Breast epithelium (tissue), 4 donors: ENCODE measurements at regions not wholly inside any gene's neighbourhood (a gene's known extent, or its start where the extent isn't known, plus 50 kb on each side); places are given as distances from the start of the nearest gene placed in this dataset.

Experiments used
- DNase-seq, 2 donors: peaks; one replicate each; pipeline ENCODE4 v3.0.0-alpha.2; 2019; ENCODE audit warnings: low spot score in 2 of 2
- H3K27ac ChIP-seq, 2 donors: fragments of 200-600 bp; sonication (generic) in 1 of 2; one replicate each; pipeline ENCODE4 v1.5.1; 2016 to 2019; ENCODE audit warnings: mild to moderate bottlenecking in 1 of 2
- H3K27me3 ChIP-seq, 2 donors: fragments of 200-600 bp; sonication (generic) in 1 of 2; one replicate each; pipeline versions ENCODE4 v1.5.1 to v1.6.0; 2017 to 2019; ENCODE audit warnings: control low read depth in 1 of 2, mild to moderate bottlenecking in 1 of 2
- H3K36me3 ChIP-seq: fragments of 200-600 bp; one replicate; pipeline ENCODE4 v1.5.1; 2019
- H3K4me1 ChIP-seq, 2 donors: fragments of 200-600 bp; sonication (generic); one replicate each; pipeline ENCODE4 v1.5.1; 2016 to 2019; ENCODE audit warnings: control low read depth in 1 of 2
- H3K4me3 ChIP-seq, 3 donors: fragments of 200-600 bp; sonication (generic); 1 replicate in 2 of 3; 2 replicates in 1 of 3; pipeline ENCODE4 v1.5.1; 2016 to 2019; ENCODE audit warnings: mild to moderate bottlenecking in 3 of 3, moderate library complexity in 2 of 3
- H3K9me3 ChIP-seq, 2 donors: fragments of 200-600 bp; sonication (generic) in 1 of 2; one replicate each; pipeline ENCODE4 v1.5.1; 2016 to 2019; ENCODE audit warnings: control low read depth in 1 of 2
- POLR2A ChIP-seq: fragments of 450-650 bp; IDR thresholded peaks from one replicate; pipeline ENCODE4 v1.6.1; 2016; ENCODE audit warnings: antibody characterized with exemption, mild to moderate bottlenecking, moderate library complexity
- POLR2AphosphoS5 ChIP-seq, 3 donors: sonication (generic); formaldehyde crosslinking; IDR thresholded peaks; one replicate each; pipeline ENCODE4 v1.6.1; 2017; ENCODE audit warnings: antibody characterized with exemption in 3 of 3
- intact Hi-C: fragments of 100-400 bp; cut with DNase I; formaldehyde crosslinking; loops from one replicate; pipeline ENCODE4 v1.15.1; 2023; ENCODE audit warnings: low total_unique reads
- TF ChIP-seq, protein P1 (sequence below), 3 donors: fragments of 450-650 bp; IDR thresholded peaks; one replicate each; pipeline ENCODE4 v1.5.1; 2016 to 2017; ENCODE audit warnings: antibody characterized with exemption in 3 of 3, mild to moderate bottlenecking in 3 of 3, moderate library complexity in 3 of 3

DNA sequence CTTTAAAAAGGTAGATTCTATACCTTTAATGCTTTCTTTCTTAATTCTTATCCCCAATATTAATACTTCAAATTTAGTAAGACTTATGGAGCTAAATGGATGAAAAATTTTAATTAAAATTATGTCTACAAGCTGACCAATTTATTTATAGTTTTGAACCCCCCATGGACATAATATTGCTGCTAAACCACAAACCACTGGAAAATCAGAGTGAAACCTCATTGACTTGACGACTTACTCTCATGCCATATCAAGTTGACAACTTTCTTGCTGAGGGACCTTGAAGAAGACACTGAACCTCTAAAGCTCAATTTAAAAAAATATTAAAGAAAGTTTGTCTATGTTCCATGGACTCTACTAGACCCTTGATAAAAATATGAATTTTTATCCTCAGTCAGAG, 653.7 kb downstream of the TLE1 start:
- no peaks in the 10 kb centered on the region for H3K36me3 ChIP-seq
- no peak overlapping the region for H3K27ac ChIP-seq
- DNase-seq = no peak
- H3K4me3 ChIP-seq = no peak overlapping the region
- no peaks in the 10 kb centered on the region for H3K9me3 ChIP-seq
- H3K4me1 ChIP-seq = no peaks in the 10 kb centered on the region
- intact Hi-C loops = loop anchor here (5.0 kb wide), 1 partner anchor 727 kb away; no protein-coding TSS in a partner anchor
- H3K27me3 ChIP-seq = no peaks in the 10 kb centered on the region
- TF ChIP-seq, protein P1, sequence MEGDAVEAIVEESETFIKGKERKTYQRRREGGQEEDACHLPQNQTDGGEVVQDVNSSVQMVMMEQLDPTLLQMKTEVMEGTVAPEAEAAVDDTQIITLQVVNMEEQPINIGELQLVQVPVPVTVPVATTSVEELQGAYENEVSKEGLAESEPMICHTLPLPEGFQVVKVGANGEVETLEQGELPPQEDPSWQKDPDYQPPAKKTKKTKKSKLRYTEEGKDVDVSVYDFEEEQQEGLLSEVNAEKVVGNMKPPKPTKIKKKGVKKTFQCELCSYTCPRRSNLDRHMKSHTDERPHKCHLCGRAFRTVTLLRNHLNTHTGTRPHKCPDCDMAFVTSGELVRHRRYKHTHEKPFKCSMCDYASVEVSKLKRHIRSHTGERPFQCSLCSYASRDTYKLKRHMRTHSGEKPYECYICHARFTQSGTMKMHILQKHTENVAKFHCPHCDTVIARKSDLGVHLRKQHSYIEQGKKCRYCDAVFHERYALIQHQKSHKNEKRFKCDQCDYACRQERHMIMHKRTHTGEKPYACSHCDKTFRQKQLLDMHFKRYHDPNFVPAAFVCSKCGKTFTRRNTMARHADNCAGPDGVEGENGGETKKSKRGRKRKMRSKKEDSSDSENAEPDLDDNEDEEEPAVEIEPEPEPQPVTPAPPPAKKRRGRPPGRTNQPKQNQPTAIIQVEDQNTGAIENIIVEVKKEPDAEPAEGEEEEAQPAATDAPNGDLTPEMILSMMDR (IDR thresholded peaks at IDR 0.05) = no peak
- TF ChIP-seq POLR2AphosphoS5 (IDR thresholded peaks at IDR 0.05) (no peak), POLR2A (no peak)

DNA sequence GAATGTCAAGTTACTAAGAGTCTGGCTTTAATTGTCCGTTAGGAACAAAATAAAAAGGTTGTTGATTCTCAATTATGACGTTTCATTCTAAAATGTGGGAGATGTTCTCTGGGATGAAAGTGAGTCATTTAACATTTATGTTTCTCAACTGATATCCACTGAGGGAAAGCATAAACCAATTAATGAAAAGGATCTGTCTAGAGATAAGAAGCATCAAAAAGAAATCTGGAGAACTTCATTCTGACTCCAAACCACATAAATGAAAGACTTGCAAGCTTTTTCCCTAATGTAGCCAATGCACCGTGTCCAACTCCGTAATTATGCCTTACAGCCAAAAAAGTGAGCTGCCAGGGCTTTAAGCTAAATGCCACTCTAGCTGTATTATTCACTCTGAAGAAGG, 654.2 kb downstream of the TLE1 start:
- TF ChIP-seq POLR2AphosphoS5 (IDR thresholded peaks at IDR 0.05) = no peak
- TF ChIP-seq POLR2A = no peak
- TF ChIP-seq, protein P1 (IDR thresholded peaks at IDR 0.05) = no peak
- Histone ChIP-seq H3K27me3 (no peaks in the 10 kb centered on the region), H3K4me3 (no peak overlapping the region), H3K4me1 (no peaks in the 10 kb centered on the region), H3K9me3 (no peaks in the 10 kb centered on the region), H3K36me3 (no peaks in the 10 kb centered on the region), H3K27ac (no peak overlapping the region)
- no peak for DNase-seq
- intact Hi-C loops = loop anchor here (5.0 kb wide), 1 partner anchor 727 kb away; no protein-coding TSS in a partner anchor

DNA sequence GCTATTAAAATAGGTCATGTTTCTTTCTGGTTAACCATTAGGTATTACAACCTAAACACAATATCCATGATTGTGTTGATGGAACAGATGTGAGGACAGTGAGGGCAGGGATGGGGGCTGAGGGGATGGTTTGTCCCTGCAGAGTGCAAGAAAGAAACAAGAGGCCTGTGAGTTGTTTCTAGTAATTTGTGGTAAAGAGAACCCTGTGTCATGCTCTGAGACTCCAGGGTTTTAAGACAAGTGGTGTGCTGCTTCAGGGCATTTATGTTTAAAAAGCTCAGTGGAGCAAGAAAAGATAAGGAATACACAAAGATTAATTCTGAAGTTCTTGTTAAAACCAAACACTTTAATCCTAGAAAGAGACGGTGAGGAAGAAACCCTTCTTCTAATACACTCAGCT, 656.5 kb downstream of the TLE1 start:
- Histone ChIP-seq H3K27ac (no peak overlapping the region), H3K9me3 (no peaks in the 10 kb centered on the region), H3K4me1 (no peaks in the 10 kb centered on the region), H3K4me3 (no peak overlapping the region), H3K36me3 (no peaks in the 10 kb centered on the region), H3K27me3 (no peaks in the 10 kb centered on the region)
- DNase-seq = no peak
- intact Hi-C loops = no loop called here
- no peak for TF ChIP-seq POLR2AphosphoS5 (IDR thresholded peaks at IDR 0.05)
- TF ChIP-seq, protein P1 (IDR thresholded peaks at IDR 0.05) = no peak
- no peak for TF ChIP-seq POLR2A

DNA sequence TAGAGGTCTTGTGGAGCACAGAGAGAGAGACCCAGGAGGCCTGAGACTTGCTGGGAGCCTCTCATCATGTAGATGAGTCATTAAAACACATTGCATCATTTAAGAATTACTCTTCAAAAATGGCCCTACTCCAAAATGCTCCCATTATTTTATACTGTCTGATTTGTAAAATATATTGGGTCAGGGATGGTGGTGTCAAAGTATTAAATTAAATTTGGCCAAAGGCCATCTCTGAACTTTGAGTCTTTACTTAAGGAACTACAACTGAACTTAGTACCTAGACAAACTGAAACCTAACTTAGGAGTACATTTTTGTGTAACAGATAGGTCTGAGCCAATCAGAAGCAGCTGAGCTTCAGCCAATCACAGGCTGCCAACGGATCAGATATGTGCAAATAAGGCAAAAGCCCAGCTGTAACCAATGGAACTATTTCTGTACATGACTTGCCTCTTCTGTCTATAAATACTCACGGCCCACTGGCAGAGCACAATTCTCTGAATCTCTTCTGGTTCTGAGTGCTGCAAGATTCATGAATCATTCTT, 657.2 kb downstream of the TLE1 start:
- TF ChIP-seq POLR2A (no peak), POLR2AphosphoS5 (IDR thresholded peaks at IDR 0.05) (no peak)
- TF ChIP-seq, protein P1 (IDR thresholded peaks at IDR 0.05) = no peak
- no peak for DNase-seq
- H3K27me3 ChIP-seq = no peaks in the 10 kb centered on the region
- H3K4me1 ChIP-seq = no peaks in the 10 kb centered on the region
- no peak overlapping the region for H3K27ac ChIP-seq
- H3K36me3 ChIP-seq = no peaks in the 10 kb centered on the region
- intact Hi-C loops = no loop called here
- no peak overlapping the region for H3K4me3 ChIP-seq
- H3K9me3 ChIP-seq = no peaks in the 10 kb centered on the region

DNA sequence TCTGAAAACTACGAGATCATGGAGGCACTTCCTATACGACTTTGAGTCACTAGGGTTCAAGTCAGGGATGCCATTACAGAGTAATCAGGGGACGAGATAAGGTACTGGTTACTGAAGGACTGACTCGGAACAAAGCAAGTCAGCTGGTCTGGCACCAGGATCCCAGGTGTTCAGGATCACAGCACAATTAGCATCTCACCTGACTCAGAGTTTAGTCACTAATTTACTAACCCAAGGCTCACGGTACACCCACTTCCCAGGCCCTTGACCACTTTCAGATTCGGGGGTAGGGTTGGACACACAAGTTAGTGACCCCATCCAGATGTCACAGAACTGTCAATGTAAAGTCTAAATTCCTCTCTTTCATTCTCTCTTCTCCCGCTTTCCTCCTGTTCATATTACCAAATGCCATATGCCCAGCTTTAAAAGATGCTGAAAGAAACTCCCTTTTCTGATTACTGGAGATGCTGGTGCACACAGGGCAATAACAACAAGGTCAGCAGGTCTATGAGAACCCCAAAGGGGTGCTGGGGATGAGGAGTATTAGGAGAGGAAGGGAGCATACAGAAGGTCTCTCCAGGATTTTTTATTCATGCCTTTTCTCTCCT, 657.8 kb downstream of the TLE1 start:
- Histone ChIP-seq H3K36me3 (no peaks in the 10 kb centered on the region), H3K27me3 (no peaks in the 10 kb centered on the region), H3K27ac (no peak overlapping the region), H3K4me3 (no peak overlapping the region), H3K4me1 (no peaks in the 10 kb centered on the region), H3K9me3 (no peaks in the 10 kb centered on the region)
- intact Hi-C loops = no loop called here
- TF ChIP-seq, protein P1 (IDR thresholded peaks at IDR 0.05) = no peak
- TF ChIP-seq POLR2AphosphoS5 (IDR thresholded peaks at IDR 0.05) = no peak
- TF ChIP-seq POLR2A = no peak
- DNase-seq = no peak
